Body of pancreas (tissue), 4 donors: ENCODE measurements at regions not wholly inside any gene's neighbourhood (a gene's known extent, or its start where the extent isn't known, plus 50 kb on each side); places are given as distances from the start of the nearest gene placed in this dataset.

Experiments used
- POLR2A ChIP-seq, 3 donors: fragments of 450-650 bp; IDR thresholded peaks; one replicate each; pipeline ENCODE4 v1.6.1; 2016; ENCODE audit warnings: antibody characterized with exemption in 3 of 3, mild to moderate bottlenecking in 2 of 3
- TF ChIP-seq, protein P1 (sequence below), 7 experiments: fragments of 450-650 bp in 4 of 7; fragments of 200-600 bp in 3 of 7; sonication (generic) in 3 of 7; IDR thresholded peaks; one replicate each; pipeline ENCODE4 v1.5.1; 2016 to 2019; ENCODE audit warnings: antibody characterized with exemption in 7 of 7

DNA sequence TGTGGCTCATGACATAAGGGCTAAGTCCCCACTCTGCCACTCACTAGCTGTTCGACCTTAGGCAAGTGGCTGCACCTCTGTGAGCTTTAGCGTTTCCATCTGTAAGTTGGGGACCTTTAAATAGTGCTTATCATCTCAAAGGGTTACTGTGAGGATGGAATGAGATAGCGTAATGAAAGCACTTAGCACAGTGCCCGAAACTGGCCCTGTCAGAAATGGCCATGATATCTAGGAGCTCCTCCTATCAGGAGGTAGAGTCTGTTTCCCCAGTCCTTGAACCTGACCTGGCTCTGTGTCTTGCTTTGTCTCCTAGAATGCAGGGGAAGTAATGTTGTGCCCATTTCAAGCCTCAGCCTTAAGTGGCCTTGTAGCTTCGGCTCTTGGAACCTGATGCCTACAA lies 211.0 kb downstream of the RBM19 start:
- TF ChIP-seq, protein P1, sequence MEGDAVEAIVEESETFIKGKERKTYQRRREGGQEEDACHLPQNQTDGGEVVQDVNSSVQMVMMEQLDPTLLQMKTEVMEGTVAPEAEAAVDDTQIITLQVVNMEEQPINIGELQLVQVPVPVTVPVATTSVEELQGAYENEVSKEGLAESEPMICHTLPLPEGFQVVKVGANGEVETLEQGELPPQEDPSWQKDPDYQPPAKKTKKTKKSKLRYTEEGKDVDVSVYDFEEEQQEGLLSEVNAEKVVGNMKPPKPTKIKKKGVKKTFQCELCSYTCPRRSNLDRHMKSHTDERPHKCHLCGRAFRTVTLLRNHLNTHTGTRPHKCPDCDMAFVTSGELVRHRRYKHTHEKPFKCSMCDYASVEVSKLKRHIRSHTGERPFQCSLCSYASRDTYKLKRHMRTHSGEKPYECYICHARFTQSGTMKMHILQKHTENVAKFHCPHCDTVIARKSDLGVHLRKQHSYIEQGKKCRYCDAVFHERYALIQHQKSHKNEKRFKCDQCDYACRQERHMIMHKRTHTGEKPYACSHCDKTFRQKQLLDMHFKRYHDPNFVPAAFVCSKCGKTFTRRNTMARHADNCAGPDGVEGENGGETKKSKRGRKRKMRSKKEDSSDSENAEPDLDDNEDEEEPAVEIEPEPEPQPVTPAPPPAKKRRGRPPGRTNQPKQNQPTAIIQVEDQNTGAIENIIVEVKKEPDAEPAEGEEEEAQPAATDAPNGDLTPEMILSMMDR (IDR thresholded peaks at IDR 0.05) = no peak
- TF ChIP-seq POLR2A (IDR thresholded peaks at IDR 0.05) = no peak
